ENCODE measurements at regions not wholly inside any gene's neighbourhood (a gene's known extent, or its start where the extent isn't known, plus 50 kb on each side); places are given as distances from the start of the nearest gene placed in this dataset.

- Histone ChIP-seq H3K27me3 (no peaks in the 10 kb centered on the region), H3K4me1 (ENCODE audit: insufficient read depth) (no peaks in the 10 kb centered on the region), H4K20me1 (ENCODE audit: insufficient read depth, poor library complexity, severe bottlenecking) (no peaks in the 10 kb centered on the region), H3K27ac (no peak overlapping the region), H3K36me3 (replicated peaks; ENCODE audit: insufficient read depth, low read depth) (no peaks in the 10 kb centered on the region), H3K79me2 (no peaks in the 10 kb centered on the region), H3K9me3 (ENCODE audit: low read depth) (no peaks in the 10 kb centered on the region), H3K9me2 (replicated peaks; ENCODE audit: insufficient read depth) (no peaks in the 10 kb centered on the region), H3K4me2 (no peak overlapping the region), H2AFZ (no peak overlapping the region), H3K4me3 (no peak overlapping the region)
- DNase-seq (ENCODE audit: low spot score): no peak
- 84% methylated on average over 1 of the region's 1 CpG for WGBS (ENCODE audit: low lambda C conversion rate, missing lambda C conversion rate)
- TF ChIP-seq EZH2phosphoT487 (IDR thresholded peaks at IDR 0.05; ENCODE audit: low read depth, severe bottlenecking, unreplicated experiment) (no peak), CTCF (IDR thresholded peaks at IDR 0.05; ENCODE audit: poor library complexity) (no peak), EZH2 (IDR thresholded peaks at IDR 0.05; ENCODE audit: borderline replicate concordance) (no peak)
Observed at GRCh38 chr3:86230762-86231161, 760.2 kb downstream of the VGLL3 start.

DNA sequence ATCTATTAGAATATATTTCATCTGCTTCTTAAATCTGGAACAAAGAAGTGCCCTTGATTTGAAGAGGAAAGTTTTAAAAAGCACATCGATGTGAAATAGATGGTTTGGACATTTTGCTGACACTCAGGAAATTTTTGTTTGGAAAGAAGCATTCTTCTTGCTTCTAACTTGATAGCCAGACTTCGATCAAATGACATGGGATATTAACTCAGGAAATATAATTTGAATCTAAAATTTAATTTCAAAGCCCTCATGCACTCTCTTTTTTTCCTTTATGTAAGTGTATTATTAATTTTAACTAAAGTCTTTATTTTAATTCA lies 761.2 kb downstream of the VGLL3 start:
- no peaks in the 10 kb centered on the region for H4K20me1 ChIP-seq (ENCODE audit: insufficient read depth, poor library complexity, severe bottlenecking)

GRCh38 chr3:86229086-86229774 lies 761.7 kb downstream of the VGLL3 start:
- Histone ChIP-seq H3K9me2 (replicated peaks; ENCODE audit: insufficient read depth) (no peaks in the 10 kb centered on the region), H3K4me3 (no peak overlapping the region), H2AFZ (no peak overlapping the region), H3K27ac (no peak overlapping the region), H3K79me2 (no peaks in the 10 kb centered on the region), H3K4me1 (ENCODE audit: insufficient read depth) (no peaks in the 10 kb centered on the region), H3K9me3 (ENCODE audit: low read depth) (no peaks in the 10 kb centered on the region), H3K4me2 (no peak overlapping the region), H4K20me1 (ENCODE audit: insufficient read depth, poor library complexity, severe bottlenecking) (no peaks in the 10 kb centered on the region), H3K36me3 (replicated peaks; ENCODE audit: insufficient read depth, low read depth) (no peaks in the 10 kb centered on the region), H3K27me3 (no peaks in the 10 kb centered on the region)
- WGBS (ENCODE audit: low lambda C conversion rate, missing lambda C conversion rate): 88% methylated on average over 4 of the region's 4 CpGs
- DNase-seq (ENCODE audit: low spot score): no peak
- no peak for TF ChIP-seq EZH2phosphoT487 (IDR thresholded peaks at IDR 0.05; ENCODE audit: low read depth, severe bottlenecking, unreplicated experiment)
- TF ChIP-seq CTCF (IDR thresholded peaks at IDR 0.05; ENCODE audit: poor library complexity): no peak
- no peak for TF ChIP-seq EZH2 (IDR thresholded peaks at IDR 0.05; ENCODE audit: borderline replicate concordance)

More for the DNA sequence above, 761.2 kb downstream of the VGLL3 start:
- 96% methylated on average over 2 of the region's 2 CpGs for WGBS (ENCODE audit: low lambda C conversion rate, missing lambda C conversion rate)
- Histone ChIP-seq H3K27me3 (no peaks in the 10 kb centered on the region), H3K79me2 (no peaks in the 10 kb centered on the region), H3K4me1 (ENCODE audit: insufficient read depth) (no peaks in the 10 kb centered on the region), H3K4me2 (no peak overlapping the region), H3K36me3 (replicated peaks; ENCODE audit: insufficient read depth, low read depth) (no peaks in the 10 kb centered on the region), H3K9me3 (ENCODE audit: low read depth) (no peaks in the 10 kb centered on the region), H3K27ac (no peak overlapping the region), H3K9me2 (replicated peaks; ENCODE audit: insufficient read depth) (no peaks in the 10 kb centered on the region), H3K4me3 (no peak overlapping the region), H2AFZ (no peak overlapping the region)
- DNase-seq (ENCODE audit: low spot score): no peak
- no peak for TF ChIP-seq CTCF (IDR thresholded peaks at IDR 0.05; ENCODE audit: poor library complexity)
- no peak for TF ChIP-seq EZH2 (IDR thresholded peaks at IDR 0.05; ENCODE audit: borderline replicate concordance)
- TF ChIP-seq EZH2phosphoT487 (IDR thresholded peaks at IDR 0.05; ENCODE audit: low read depth, severe bottlenecking, unreplicated experiment): no peak
